NCI-H2029 (cell line): ENCODE measurements at regions not wholly inside any gene's neighbourhood (a gene's known extent, or its start where the extent isn't known, plus 50 kb on each side); places are given as distances from the start of the nearest gene placed in this dataset.
"Not testable (repeated sequence)": the region's sequence is repeated elsewhere in the genome, so short reads cannot be mapped to it uniquely, and the experiment has no call there.

Experiments used
- DNase-seq: peaks from one replicate; lab custom pipeline; 2025; lab: John Stamatoyannopoulos, UW

GRCh38 chr4:17003606-17004392 lies 105.4 kb upstream of the LDB2 start:
- DNase-seq: not testable (repeated sequence)

DNA sequence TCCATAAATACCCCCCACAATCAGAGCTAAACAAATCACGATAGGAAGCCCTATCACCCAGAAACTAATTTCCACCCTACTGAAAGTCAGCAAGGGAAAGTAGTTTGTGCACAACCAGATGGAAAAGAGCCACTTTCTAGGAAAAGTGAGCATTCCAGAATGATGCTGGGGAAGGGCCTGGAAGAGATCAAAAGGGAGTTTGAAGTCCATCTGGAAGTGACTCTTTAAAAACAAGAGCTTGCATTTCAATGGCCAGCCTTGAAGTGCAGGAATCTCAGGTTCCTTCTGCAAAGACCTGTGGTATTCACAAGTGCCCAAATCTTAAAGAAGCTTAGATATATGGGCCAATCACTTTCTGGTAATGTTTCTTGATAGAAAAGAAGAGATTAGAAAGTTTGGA lies 97.0 kb upstream of the LDB2 start:
- no peak for DNase-seq

- no peak for DNase-seq
These were observed 95.8 kb upstream of the LDB2 start for GRCh38 chr4:16993956-16994840.

GRCh38 chr4:16992566-16993225 lies 94.3 kb upstream of the LDB2 start:
- no peak for DNase-seq

DNA sequence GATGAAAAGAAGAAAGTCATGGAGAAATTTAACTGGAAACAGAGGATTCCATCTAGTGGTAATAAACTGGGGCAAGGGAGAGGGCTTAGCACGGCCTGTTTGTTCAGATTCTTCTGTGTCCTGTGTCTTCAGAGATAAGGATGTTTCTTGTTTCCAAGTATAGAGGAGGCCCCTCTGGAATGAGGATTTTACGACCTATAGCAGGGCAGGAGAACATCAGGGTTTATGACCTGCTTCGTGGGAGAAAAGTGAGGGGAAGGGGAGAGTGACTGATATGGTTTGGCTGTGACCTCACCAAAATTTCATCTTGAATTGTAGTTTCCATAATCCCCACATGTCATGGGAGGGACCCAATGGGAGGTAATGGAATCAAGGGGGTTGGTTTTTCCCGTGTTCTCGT lies 93.0 kb upstream of the LDB2 start:
- DNase-seq: no peak

DNA sequence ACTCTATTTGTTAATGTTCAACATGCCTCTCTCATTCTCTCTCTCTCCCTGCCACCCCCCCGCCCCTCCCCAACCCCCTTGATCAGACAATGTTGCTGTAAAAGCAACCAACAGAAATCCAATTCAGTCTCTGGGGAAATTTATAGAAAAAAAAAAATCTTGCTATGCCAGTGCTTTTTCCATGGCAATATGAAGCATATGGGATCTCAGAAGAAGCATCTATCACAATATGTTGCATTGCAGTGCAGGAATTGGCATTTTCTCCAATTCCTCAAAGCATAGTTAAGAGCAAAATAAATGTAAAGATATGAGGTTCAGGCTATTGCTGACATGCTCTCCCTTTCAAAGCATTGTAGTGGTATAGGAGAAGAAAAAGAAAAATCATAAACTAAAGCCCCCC lies 90.9 kb upstream of the LDB2 start:
- DNase-seq: no peak

GRCh38 chr4:16988814-16989213 lies 90.4 kb upstream of the LDB2 start:
- no peak for DNase-seq

- DNase-seq: no peak
These were observed 78.6 kb upstream of the LDB2 start for GRCh38 chr4:16977081-16977480.

GRCh38 chr4:16969696-16970135 lies 71.3 kb upstream of the LDB2 start:
- DNase-seq: no peak

DNA sequence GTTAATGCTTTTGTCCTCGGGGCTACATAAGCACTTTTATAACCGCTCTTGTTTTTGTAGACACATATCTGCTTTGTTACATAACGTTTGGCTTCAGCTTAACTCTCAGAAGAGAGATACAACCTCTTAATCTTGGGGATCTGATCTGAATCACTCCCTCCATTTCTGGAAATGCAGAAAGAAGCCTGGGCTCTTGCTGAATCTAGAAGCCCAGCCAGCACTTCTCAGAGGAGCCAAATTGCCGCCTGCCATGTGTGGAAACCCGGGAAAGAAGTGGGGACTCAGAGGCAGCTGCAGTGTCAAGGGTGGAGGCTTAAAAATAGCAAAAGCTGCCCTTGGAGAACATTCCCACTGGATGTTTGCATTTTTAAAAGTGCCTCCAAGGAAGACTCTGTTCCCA lies 69.3 kb upstream of the LDB2 start:
- no peak for DNase-seq

GRCh38 chr4:16959305-16959704 lies 60.9 kb upstream of the LDB2 start:
- no peak for DNase-seq

DNA sequence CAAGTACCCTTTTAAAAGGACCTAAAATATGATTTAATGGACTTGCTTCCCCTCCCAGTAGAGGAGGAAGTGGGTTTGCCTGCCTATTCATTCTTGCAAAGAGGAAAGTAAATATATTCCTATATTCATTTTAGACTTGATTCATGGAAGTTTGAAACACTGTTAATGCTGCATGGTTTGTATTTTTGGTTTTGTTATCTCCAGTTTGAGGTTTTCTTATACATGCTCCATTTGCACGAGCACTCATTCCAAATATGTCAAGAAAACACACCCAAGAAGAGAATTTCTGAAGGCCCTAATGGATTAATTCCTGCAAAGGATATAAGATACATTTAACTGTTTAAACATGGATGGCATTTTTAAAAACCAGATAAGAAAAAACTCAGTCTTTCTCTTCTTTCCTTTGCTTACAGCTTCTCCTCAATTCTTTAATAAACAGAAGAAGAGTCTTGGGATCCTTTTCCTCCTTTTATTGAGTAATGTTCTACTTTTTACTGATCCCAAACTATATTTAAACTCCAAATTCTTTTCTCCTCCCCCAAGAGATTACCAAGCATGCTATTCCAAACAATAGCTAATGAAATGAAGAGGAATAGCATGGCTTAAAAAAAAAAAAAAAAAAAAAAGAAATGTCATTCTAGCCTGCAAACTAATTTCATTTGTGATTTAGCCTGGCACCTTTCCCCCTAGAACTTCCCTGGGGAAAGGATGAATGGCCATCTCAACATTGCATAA lies 54.6 kb upstream of the LDB2 start:
- DNase-seq: no peak

GRCh38 chr4:16952462-16952871 lies 54.0 kb upstream of the LDB2 start:
- no peak for DNase-seq
